GM13977 (cell line): ENCODE measurements at regions not wholly inside any gene's neighbourhood (a gene's known extent, or its start where the extent isn't known, plus 50 kb on each side); places are given as distances from the start of the nearest gene placed in this dataset.

Experiments used
- DNase-seq: peaks from one replicate; pipeline ENCODE4 v3.0.0; 2012; ENCODE audit warnings: low spot score
- CTCF ChIP-seq: IDR thresholded peaks from 2 replicates; pipeline ENCODE4 v1.5.1; 2012; ENCODE audit warnings: mild to moderate bottlenecking, control low read depth; ENCODE audit not compliant: insufficient read depth; ENCODE audit errors: extremely low read depth, missing control alignments
- in situ Hi-C: fragments of 300-500 bp; cut with MboI; formaldehyde crosslinking; loops from one replicate; pipeline ENCODE4 v1.12.0; 2022; ENCODE audit warnings: low sequenced_read_pairs, low pct_unique_long_range_greater_than_20kb, mixed read lengths, inconsistent platforms; ENCODE audit not compliant: unreplicated experiment

- in situ Hi-C loops = no loop called here
- no peak for TF ChIP-seq CTCF
- DNase-seq = no peak
These were observed 286.7 kb downstream of the ELAVL2 start for GRCh38 chr9:23539311-23539710.

- DNase-seq = no peak
- in situ Hi-C loops = no loop called here
- no peak for TF ChIP-seq CTCF
These were observed 284.1 kb downstream of the ELAVL2 start for GRCh38 chr9:23541976-23542375.

GRCh38 chr9:23542438-23542837, 283.6 kb downstream of the ELAVL2 start:
- in situ Hi-C loops = no loop called here
- no peak for DNase-seq
- TF ChIP-seq CTCF = no peak

- TF ChIP-seq CTCF = no peak
- in situ Hi-C loops = no loop called here
These were observed 283.1 kb downstream of the ELAVL2 start for GRCh38 chr9:23542927-23543326.

GRCh38 chr9:23543419-23543818, 282.6 kb downstream of the ELAVL2 start:
- DNase-seq = no peak
- TF ChIP-seq CTCF = no peak
- in situ Hi-C loops = no loop called here

More at GRCh38 chr9:23542927-23543326, 283.1 kb downstream of the ELAVL2 start:
- no peak for DNase-seq

GRCh38 chr9:23545728-23546127, 280.3 kb downstream of the ELAVL2 start:
- in situ Hi-C loops = no loop called here
- no peak for TF ChIP-seq CTCF
- DNase-seq = no peak

- in situ Hi-C loops = no loop called here
- DNase-seq = no peak
These were observed 274.7 kb downstream of the ELAVL2 start for GRCh38 chr9:23551311-23551721.

More at GRCh38 chr9:23551311-23551721, 274.7 kb downstream of the ELAVL2 start:
- TF ChIP-seq CTCF = no peak
